ENCODE measurements at regions not wholly inside any gene's neighbourhood (a gene's known extent, or its start where the extent isn't known, plus 50 kb on each side); places are given as distances from the start of the nearest gene placed in this dataset.

DNA sequence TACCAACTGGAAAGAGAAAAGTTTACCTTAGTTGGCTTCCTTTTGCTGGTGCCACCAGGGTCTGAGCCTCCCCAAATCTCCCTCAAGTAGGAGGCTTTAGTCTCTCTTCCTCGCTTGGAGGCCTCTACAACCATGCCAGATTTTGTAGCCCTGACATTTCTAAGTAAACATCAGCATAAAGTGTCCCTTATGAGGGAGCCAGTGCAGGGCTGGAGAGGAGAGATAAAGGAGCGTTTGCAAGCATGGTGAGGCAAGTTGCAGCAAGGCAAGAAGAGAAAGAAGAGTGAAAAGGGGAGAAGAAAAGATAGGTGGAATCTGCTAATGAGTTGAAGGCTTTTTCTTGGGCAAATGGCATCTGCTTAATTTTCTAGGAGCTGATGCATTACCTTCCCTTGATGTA is 82.7 kb upstream of the FNDC3B start:
- no peak for DNase-seq

DNA sequence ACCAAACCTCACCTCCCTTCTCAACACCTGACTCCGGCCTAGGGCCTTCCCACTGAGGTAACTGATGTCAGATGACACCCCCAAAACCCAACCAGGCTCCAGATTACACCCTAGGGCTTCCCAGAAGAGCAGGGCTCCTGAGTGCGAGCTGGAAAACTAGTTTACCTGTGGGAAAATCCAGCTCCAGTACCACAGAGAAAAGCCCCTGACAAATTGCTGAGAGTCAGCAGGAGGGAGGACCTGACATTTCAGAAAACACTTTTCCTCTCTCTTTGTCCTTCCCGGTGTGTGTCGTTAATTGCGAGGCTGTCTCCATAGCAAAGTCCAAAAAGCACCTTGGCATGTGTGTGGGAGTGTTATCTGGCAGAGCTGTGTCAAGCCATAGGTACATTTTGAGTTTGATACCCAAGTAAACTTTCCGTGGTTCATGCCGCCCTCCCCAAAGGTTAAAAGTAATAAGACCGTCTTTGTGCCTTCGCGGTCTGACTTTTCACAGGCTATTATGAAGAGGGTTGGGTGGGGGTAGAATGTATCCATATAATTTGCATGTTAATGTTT is 79.8 kb upstream of the FNDC3B start:
- peak; percentile 89 for DNase-seq

DNA sequence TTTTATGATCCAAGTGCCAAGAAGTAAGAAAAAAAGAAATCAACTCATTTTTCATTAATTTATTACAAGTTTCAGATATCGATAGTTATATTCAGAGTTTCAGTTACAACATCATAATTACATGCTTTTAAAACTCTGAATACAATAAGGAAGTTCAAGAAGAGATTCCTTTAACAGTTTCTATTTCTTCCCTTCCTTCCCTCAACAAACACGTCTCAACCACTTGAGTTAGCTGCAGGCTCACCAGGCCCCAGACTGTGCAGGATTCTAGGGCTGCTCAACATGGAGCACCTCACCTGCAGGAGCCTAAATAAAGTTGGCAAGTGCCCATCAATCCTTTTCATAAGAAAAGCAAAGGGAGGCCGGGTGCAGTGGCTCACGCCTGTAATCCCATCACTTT is 79.2 kb upstream of the FNDC3B start:
- DNase-seq: no peak

DNA sequence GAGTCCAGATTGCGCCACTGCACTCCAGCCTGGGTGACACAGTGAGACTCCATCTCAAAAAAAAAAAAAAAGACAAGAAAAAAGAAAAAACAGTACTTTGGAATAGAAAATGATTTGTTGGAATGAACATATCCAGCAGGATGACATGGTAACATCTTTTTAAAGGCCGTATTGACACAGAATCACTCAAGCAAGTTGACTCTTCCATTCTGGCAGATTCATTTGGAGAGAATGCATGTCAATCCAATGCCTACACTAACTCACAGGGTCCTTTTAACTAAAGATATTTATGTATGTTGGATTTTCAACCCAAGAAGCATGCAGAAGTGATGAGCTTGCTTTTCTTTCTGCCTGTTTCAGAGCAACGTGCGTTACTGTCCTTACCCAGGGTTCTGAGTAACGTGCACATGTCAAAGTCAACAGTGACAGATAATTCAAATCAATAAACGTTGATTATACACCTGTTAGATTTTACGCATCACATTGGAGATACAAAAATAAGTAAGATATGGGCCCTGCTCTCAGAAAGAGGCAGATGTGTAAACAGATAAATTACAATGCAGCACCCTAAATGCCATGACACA is 77.1 kb upstream of the FNDC3B start:
- DNase-seq: no peak

DNA sequence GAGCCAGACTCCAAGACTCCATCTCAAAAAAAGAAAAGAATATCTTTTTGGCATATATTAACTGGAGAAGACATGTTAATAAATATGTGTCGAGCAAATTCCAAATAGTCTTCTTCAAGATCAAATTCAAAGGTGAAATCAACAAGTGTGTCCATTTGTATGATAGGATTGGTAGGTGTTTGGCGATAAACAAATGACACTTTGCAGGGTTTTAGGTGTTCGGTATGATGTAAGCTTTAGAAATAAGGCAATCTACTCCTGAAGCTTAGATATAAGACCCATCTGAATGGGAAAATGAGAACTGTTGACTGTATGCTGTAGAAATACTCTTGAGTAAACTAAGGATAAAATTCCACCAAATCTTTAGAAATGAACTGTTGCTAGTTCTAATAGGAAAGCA is 75.8 kb upstream of the FNDC3B start:
- no peak for DNase-seq

DNA sequence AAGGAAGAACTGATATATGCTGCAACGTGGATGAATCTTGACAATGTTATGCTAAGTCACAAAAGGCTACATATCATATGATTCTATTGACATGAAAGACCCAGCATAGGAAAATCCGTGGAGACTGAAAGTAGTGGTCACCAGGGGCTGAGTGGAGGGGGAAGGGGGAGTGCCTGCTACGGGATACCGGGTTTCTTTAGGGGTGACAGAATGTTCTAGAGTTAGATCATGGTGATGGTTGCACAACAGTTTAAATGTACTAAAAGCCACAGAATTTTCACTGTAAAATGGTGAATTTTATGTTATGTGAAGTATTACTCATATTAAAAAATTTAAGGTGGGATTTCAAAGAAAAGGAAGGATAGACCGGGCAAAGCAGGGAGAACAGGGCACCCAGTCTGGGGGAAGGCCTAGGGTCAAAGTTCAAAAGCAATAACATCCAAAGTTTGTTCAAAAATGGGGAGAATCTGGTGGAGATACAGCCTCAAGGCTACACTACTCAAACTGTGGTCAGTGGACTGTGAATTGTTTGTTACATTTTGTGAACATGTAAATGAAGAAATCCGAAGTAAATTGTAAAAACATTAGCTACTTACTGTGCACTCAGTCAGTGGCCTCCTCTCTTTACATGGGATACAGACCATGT is 74.2 kb upstream of the FNDC3B start:
- DNase-seq: no peak

DNA sequence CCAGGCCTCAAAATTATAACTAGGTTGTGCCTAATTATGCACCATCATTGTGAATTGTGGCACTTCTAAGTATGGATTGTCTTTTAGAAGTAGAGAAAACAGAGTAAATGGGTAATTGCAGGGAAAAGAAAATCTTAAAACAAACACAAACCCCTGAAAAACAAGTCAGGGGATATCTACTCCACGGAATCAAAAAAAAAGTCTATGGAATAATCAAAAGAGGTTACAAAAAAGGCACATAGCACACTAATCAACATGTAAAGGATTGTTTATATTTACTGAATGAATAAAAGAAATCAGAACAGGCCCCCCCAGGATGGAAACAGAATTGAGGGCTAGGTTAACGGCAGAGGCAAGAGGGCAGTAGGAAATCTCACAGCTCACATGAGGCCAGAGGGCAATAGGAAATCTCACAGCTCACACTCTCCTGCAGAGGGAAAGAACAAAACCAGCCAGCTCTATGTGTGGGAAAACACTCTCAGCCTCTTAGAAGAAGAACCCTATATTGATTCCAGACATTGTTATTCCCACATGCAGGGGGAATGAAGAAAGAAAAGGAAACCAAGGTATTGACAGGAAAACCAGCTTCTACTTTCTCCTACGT is 72.7 kb upstream of the FNDC3B start:
- DNase-seq: no peak

DNA sequence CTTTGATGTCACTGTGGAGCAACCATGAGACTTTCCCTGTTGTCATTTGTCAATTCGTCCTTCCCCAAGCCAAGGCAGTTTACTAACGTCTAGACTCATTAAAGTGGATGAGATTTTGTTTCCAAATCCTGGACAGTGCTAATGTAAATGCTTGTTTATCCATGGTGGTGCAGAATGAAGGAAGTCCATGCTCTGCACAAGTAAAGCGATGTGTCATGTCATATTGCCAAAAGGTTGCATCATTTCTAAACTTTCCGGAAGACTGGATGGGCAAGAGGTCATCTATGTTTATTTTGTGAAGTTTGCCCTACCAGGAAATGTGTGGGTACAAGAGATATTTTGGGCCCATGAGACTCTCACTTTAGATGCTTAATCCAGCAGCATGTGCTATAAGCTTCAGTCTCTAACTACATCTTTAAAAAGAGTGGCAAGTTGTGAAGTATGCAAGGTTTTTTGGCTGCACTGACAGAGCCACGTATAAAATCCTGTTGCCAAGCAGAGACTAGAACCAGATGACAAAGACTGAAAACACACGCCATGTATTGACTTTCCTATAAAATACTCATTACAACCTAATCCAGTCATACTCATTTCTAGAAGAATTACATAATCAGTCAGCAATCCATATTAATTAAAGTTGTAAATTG is 72.1 kb upstream of the FNDC3B start:
- DNase-seq: no peak

DNA sequence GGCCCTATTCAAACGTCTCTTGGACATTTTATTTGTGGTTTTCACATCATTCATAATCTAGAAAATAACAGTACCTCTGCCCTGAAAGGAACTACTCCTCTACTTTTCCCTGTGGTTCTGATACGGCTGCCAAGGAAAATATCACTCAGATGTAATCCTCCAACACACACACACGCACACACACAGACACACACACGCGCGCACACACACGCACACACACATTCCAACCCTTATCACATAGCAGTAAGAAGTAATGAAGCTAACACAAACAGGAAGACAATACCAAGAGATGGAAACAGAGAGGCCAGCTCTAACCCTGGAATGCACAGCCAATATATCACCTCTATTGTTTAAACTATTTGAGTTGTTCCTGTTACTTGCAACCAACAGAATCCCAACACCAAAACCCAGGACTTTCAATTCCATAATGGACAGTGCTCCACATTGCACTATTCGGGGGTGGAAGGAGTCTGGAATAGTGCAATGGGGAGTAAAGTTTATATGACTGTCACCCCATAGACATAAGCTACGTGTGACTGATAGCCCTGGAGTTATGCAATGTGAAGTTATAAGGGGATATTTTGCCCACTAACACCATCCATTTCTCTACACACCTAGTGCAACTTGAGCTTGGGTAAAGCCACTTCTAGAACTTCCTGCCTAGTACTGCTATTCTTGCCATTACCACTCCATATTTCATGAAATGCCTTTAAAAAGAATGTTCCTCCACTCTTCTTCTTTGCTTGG is 71.3 kb upstream of the FNDC3B start:
- DNase-seq: no peak

DNA sequence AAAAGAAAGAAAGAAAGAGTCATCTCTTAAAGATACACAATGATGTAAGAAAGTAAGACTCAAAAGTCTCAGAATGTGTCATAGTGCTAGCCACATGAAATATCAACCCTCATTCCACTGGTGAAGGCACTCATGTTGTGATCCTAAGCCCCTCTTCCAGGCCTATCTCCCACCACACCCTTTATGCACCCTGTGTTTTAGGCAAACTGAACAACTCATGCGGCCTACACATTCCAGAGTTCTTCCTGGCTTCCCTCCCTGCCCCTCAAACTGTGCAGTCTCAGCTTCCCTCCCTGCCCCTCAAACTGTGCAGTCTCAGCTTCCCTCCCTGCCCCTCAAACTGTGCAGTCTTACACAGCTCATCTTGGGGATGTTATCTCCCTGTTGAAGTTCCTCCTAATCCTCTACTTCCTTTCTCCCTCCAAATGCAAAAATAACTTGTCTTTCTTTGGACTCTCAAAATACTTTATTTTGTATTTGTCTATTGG is 69.0 kb upstream of the FNDC3B start:
- DNase-seq: no peak

DNA sequence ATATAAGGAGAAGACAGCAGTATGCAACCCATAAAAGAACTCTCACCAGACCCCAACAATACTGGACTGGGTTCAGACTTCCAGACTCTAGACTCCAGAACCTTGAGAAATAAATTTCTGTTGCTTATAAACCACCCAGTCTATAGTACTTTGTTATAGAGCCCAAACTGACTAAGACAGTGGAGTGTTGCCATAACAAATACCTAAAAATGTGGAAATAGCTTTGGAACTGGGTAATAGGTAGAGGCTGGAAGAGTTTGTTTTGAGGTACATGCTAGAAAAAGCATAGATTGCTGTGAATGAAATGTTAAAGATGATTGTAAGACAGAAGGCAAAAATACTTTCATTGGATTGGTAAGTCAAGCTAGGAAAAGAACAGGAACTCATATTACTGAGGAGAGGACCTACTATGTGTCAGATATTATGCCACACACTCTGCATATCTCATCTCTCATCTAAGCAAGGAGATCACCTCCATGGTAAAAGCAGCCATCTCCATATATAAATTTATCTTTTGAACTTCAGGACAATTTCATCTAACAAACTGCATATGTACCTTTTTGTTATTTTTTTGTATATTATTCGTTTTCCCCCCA is 67.4 kb upstream of the FNDC3B start:
- no peak for DNase-seq

DNA sequence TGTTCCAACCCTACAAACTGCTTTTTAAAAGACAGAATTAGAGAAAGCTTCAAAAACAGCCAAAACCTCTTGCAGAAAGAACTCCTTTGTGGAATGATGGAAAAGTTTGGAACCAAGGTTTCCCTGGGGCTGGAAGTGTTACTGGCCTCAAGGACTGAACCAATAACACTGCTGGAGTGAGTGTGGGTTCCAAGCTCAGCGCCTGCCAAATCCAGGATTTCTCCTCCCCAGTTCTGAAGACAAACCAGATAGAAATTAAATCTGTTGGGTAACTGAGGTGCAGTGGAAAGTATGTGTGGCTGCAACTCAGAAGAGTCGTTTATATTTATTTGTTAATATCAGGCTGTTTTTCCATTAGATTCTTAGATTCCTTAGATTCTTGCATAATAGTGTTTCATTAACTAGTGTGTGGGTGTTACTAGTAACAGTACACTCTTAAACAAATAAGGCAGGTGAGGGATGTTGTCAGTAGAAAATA is 66.5 kb upstream of the FNDC3B start:
- DNase-seq: no peak

DNA sequence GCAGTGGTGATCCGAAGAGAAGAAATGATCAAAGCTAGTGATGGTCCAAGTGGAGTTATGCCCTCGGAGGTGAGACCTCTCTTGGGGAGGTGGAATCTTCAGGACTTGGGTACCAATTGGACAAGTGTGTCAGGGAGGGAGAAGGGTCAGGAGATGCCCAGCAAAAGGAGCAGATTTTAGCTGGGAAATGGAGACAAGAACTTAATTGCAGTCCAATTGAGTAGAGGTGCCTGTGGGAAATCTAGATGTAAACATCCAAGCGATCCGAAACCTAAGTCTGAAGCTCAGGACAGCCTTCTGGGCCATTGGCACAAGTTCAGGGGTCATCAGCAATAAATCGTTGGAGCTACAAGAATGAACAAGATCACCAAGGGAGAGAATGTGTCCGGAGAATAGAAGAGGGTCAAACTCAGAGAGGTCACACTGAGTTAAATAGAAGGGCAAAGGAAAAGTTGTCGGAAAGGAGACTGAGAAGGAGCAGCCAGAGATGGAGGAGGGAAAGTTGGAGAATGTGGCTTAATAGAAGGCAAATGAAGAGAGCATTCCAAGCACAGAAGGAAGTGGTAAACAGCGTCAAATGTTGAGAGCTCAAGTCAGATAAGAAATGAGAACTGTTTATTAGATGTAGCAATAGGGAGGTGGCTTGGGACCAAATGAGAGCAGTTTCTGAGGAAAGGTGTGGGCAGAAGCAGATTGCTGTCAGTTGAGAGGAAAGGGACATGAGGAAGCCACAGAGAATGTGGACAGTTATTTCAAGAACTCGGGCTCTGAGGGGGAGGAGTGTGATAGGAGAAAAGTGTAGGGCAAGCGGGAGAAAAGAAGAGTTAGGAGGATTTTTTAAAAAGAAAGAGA is 64.2 kb upstream of the FNDC3B start:
- no peak for DNase-seq

DNA sequence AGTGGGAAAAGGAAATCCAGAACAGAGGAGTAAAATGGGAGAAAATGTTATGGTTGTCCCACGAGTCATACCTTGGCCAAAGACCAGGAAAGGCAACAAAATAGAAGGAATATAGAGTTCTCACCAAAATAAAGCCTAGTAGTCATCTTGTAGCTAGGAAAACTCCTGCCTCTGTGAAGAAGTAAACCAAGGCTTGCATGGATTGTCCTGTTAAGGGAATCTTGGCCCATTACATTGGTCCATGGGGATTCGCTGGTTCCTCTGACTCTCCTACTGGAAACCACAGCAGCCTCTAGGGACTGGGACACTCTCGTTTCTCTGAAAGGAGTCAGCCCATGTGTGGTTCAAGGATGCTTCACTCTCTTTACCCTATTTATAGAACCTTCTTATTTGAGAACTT is 62.9 kb upstream of the FNDC3B start:
- DNase-seq: no peak

DNA sequence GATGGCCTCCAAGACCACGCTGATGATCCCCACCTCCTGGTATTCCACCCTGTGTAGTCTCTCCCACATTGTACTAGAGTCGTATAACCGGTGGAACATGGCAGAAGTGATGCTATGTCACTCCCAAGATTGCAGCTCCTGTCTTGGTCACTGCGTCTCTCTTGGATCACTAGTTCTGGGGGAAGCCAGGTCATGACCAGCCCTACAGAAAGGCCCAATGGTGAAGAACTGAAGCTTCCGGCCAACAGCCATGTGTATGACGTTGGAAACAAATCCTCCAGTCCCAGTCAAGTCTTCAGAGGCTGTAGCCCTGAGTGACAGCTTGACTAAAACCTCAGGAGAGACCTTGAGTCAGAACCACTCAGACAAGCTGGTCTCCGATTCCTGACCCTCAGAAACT is 61.9 kb upstream of the FNDC3B start:
- no peak for DNase-seq

DNA sequence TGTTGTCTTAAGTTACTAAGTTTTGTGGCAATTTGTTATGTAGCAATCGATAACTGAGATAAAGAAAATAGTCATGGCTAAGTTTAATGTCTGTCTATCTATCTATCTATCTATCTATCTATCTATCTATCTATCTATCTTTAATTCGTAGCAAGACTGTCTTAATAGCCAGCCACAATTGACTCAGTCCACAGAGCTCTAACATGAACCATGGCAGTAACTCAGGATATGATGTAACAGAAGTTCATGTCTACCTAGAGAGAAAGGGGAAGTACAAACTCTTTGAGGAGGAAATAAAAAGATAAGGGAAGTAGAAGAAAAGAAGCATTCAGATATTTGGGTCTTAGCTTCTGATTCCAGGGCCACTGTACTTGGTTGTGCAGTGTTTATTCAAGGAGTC is 61.5 kb upstream of the FNDC3B start:
- no peak for DNase-seq

DNA sequence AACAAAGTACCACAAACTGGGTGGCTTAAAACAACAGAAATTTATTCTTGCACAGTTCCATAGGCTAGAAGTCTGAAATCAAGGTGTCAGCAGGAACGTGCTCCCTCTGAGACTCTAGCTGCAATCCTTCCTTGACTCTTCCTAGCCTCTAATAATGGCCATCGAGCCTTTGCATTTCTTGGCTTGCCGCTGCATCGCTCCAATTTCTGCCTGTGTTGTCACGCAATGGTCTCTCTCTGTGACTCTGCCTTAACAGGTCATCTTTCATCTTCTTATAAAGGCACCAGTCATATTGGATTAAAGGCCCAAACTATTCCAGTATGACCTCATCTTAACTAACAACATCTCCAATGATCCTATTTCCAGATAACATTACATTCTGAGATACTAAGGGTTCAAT is 61.0 kb upstream of the FNDC3B start:
- DNase-seq: no peak

DNA sequence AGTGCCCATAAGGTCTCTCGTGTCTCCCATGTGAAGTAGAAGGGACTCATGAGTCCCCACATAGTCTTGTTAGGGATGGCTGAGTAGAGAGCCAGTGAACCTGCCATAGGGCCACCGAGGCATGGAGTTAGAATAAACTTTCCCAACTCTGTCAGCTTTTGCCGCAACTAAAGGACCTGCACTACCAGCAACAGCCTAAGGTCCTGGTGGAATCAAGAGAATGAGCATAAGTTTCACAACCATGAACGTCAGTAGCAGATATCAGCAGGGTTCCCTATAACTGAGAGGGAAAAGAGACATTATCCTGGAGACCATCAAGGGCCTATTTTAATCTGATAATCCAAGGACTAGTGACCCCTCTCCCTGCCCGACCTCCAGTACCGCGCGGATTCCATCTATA is 60.3 kb upstream of the FNDC3B start:
- DNase-seq: no peak

DNA sequence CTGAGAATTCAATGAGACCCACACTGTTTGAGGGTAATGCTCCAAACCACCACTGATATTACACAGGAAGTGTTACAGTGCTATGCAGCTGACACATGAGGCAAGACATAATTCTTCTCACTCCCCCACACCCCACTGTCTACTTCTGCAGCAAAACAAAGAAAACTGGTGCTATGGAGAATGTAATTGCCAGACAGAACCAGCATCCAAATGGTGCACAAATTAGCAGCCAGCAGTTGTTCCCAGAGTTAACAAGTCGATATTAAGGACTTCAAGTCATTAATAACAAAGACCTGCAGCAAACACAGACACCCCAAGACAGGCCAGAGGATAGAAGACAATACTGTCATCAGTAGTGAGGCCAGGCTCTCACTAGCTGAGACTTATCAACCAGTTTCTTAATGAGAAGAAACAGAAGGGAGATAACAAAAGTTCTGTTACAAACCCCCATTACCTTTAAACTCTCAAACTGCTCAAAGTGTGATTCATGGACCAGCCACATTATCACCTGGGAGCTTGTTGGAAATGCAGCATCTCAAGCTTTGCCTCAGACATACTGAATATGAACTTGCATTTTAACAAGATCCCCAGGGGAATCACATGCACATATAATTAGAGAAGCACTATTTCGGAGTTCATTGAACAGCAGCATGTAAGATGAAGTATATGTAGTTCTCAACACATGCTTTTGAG is 58.7 kb upstream of the FNDC3B start:
- no peak for DNase-seq

DNA sequence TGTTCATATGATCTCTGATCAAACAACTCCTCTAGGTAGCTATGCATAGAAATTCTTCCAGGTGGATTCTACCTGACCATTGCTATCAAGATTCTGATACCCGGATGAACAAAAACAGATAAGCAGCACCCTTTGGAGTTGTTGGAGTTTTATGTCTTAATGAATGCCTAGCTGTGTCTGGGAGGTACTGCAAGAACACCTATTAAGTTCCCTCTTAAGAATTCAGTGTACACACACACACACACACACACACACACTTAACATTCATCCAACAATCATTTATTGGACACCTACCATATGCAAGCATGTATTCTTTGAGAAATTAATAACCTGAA is 58.1 kb upstream of the FNDC3B start:
- no peak for DNase-seq

DNA sequence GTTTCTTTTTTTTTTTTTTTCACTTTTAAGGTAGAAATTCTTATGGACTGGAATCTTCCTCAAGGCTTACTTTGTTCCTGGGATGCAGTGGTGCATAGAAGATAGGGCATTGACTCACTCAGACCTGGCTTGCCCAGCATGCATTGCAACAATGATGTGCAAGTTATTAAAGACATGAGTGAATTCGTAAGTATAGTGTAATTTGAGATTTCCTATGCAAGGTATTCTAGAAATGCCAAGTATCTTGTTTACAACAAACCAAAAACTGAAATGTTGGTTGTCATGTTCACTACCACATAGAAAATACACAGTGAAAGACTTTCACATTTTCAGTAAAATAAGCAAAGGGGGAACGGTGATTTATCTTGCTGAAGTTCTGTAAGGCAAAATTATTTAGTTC is 56.5 kb upstream of the FNDC3B start:
- DNase-seq: no peak

Measured in NCI-H526 treated with DMSO at 0.1 percent for 48 hours (cell line).